AG09309 (cell line): ENCODE measurements at regions not wholly inside any gene's neighbourhood (a gene's known extent, or its start where the extent isn't known, plus 50 kb on each side); places are given as distances from the start of the nearest gene placed in this dataset.

Source experiments
- DNase-seq: peaks from one replicate; pipeline ENCODE4 v3.0.0-alpha.2; 2010; ENCODE audit warnings: low read depth
- H3K4me3 ChIP-seq: 2 replicates; pipeline ENCODE4 v1.5.1; 2011; ENCODE audit warnings: mild to moderate bottlenecking, low read depth, low read length, moderate library complexity; ENCODE audit not compliant: control insufficient read depth
- CTCF ChIP-seq: IDR thresholded peaks from 2 replicates; pipeline ENCODE4 v1.5.1; 2011; ENCODE audit warnings: mild to moderate bottlenecking, low read depth, low read length, inconsistent platforms; ENCODE audit not compliant: insufficient read depth, control insufficient read depth; ENCODE audit errors: missing control alignments

GRCh38 chr11:80973786-80974185 is 1533.0 kb upstream of the TENM4 start:
- H3K4me3 ChIP-seq, result no peak overlapping the region
- DNase-seq, result no peak
- no peak for TF ChIP-seq CTCF

GRCh38 chr11:80970037-80970436 is 1529.2 kb upstream of the TENM4 start:
- H3K4me3 ChIP-seq, result no peak overlapping the region
- DNase-seq, result no peak
- TF ChIP-seq CTCF, result no peak

- DNase-seq, result no peak
- no peak for TF ChIP-seq CTCF
These were observed 1526.8 kb upstream of the TENM4 start for GRCh38 chr11:80967649-80968048.

GRCh38 chr11:80960381-80961029 is 1519.7 kb upstream of the TENM4 start:
- no peak for DNase-seq
- H3K4me3 ChIP-seq, result no peak overlapping the region
- no peak for TF ChIP-seq CTCF

More at GRCh38 chr11:80967649-80968048, 1526.8 kb upstream of the TENM4 start:
- H3K4me3 ChIP-seq, result no peak overlapping the region

GRCh38 chr11:80959751-80960150 is 1518.9 kb upstream of the TENM4 start:
- no peak overlapping the region for H3K4me3 ChIP-seq
- no peak for TF ChIP-seq CTCF
- no peak for DNase-seq

GRCh38 chr11:80958987-80959386 is 1518.2 kb upstream of the TENM4 start:
- no peak for DNase-seq
- no peak for TF ChIP-seq CTCF
- no peak overlapping the region for H3K4me3 ChIP-seq
